Endothelial cell of umbilical vein (primary cell): ENCODE measurements at regions not wholly inside any gene's neighbourhood (a gene's known extent, or its start where the extent isn't known, plus 50 kb on each side); places are given as distances from the start of the nearest gene placed in this dataset.

ENCODE experiments used
- BruUV-seq: library from RNA; stranded (reverse); fragments of 400-500 nt; replicated peaks from 2 replicates; lab custom pipeline; 2021; lab: Mats Ljungman, UMichigan
- CTCF ChIA-PET: fragments of 300-600, 350-600 bp; sonication (Branson Sonifier 250); formaldehyde crosslinking; loops from one replicate; lab custom pipeline; 2021; ENCODE audit warnings: antibody characterized with exemption, inconsistent platforms; lab: Charles Lee
- POLR2A ChIA-PET: fragments of 300-600, 350-600 bp; sonication (Branson Sonifier 250); formaldehyde crosslinking; loops from one replicate; lab custom pipeline; 2021; ENCODE audit warnings: antibody characterized with exemption, inconsistent platforms; lab: Charles Lee
- DNase-seq: peaks from one replicate; pipeline ENCODE4 v3.0.0-alpha.2; 2011; ENCODE audit warnings: low read depth, low spot score
- FAIRE-seq: peaks from 2 replicates; lab custom pipeline; 2011; peaks lifted over from hg19 to GRCh38; lab: Jason Lieb, UNC
- H2AFZ ChIP-seq: 2 replicates; pipeline ENCODE4 v1.6.0; 2012; ENCODE audit warnings: low read depth, low read length, control low read depth, inconsistent platforms
- H3K27ac ChIP-seq: 2 replicates; pipeline ENCODE4 v1.5.1; 2011; ENCODE audit warnings: low read depth, mild to moderate bottlenecking, control low read depth, low read length, moderate library complexity; ENCODE audit not compliant: insufficient read depth
- H3K27me3 ChIP-seq, 2 experiments: 2 replicates each; pipeline versions ENCODE4 v1.6.0 to v1.6.1; 2011; ENCODE audit warnings: low read length in 2 of 2, mixed read lengths in 1 of 2; ENCODE audit not compliant: control insufficient read depth in 2 of 2, insufficient read depth in 2 of 2
- H3K36me3 ChIP-seq, 2 experiments: 2 replicates in 1 of 2; 3 replicates in 1 of 2; pipeline ENCODE4 v1.5.1; 2011; ENCODE audit warnings: low read length in 2 of 2, mild to moderate bottlenecking in 1 of 2, moderate library complexity in 1 of 2; ENCODE audit not compliant: control insufficient read depth in 2 of 2, insufficient read depth in 2 of 2; ENCODE audit errors: extremely low read depth in 1 of 2
- H3K4me1 ChIP-seq: 3 replicates; pipeline ENCODE4 v1.5.1; 2011; ENCODE audit warnings: mild to moderate bottlenecking, low read length; ENCODE audit not compliant: control insufficient read depth, insufficient read depth; ENCODE audit errors: extremely low read depth
- H3K4me2 ChIP-seq: 2 replicates; pipeline ENCODE4 v1.6.1; 2011; ENCODE audit warnings: low read length, control low read depth, mixed read lengths; ENCODE audit not compliant: insufficient read depth
- H3K4me3 ChIP-seq, 3 experiments: fragments of 200-600 bp in 1 of 3; sonication (generic), shearing (Covaris generic) in 1 of 3; replicated peaks in 1 of 3; 2 replicates each; pipeline ENCODE4 v1.5.1; 2011 to 2016; ENCODE audit warnings: control low read depth in 3 of 3, low read length in 3 of 3, mild to moderate bottlenecking in 2 of 3, inconsistent platforms in 1 of 3, low read depth in 1 of 3, moderate library complexity in 1 of 3; ENCODE audit not compliant: insufficient read depth in 1 of 3
- H3K79me2 ChIP-seq: 2 replicates; pipeline ENCODE4 v1.6.0; 2012; ENCODE audit warnings: low read length, inconsistent platforms; ENCODE audit not compliant: control insufficient read depth, insufficient read depth
- H3K9ac ChIP-seq: replicated peaks from 2 replicates; pipeline ENCODE3; 2011; ENCODE audit warnings: low read length, control low read depth; ENCODE audit not compliant: insufficient read depth; ENCODE audit errors: extremely low read depth
- H3K9me1 ChIP-seq: replicated peaks from 3 replicates; pipeline ENCODE4 v1.6.0; 2011; ENCODE audit warnings: mild to moderate bottlenecking, low read length; ENCODE audit not compliant: control insufficient read depth, insufficient read depth; ENCODE audit errors: extremely low read depth
- H3K9me3 ChIP-seq: replicated peaks from 2 replicates; pipeline ENCODE4 v1.5.1; 2012; ENCODE audit warnings: low read length, inconsistent platforms; ENCODE audit not compliant: control insufficient read depth, insufficient read depth
- H4K20me1 ChIP-seq: replicated peaks from 2 replicates; pipeline ENCODE3; 2011; ENCODE audit warnings: mild to moderate bottlenecking, low read length; ENCODE audit not compliant: control insufficient read depth, insufficient read depth; ENCODE audit errors: extremely low read depth
- EZH2 ChIP-seq: IDR thresholded peaks from 2 replicates; pipeline ENCODE4 v1.6.1; 2012; ENCODE audit warnings: borderline replicate concordance, low read depth, mild to moderate bottlenecking, moderate library complexity, low read length, inconsistent platforms; ENCODE audit not compliant: severe bottlenecking
- FOS ChIP-seq: IDR thresholded peaks from 2 replicates; pipeline ENCODE4 v1.6.1; 2011; ENCODE audit warnings: mild to moderate bottlenecking, low read length, moderate library complexity, borderline replicate concordance; ENCODE audit not compliant: insufficient read depth
- GATA2 ChIP-seq: IDR thresholded peaks from 2 replicates; pipeline ENCODE4 v1.7.0; 2011; ENCODE audit warnings: low read depth, mild to moderate bottlenecking, moderate library complexity, mixed read lengths, low read length; ENCODE audit not compliant: insufficient read length, insufficient read depth
- JUN ChIP-seq: IDR thresholded peaks from 2 replicates; pipeline ENCODE4 v1.6.1; 2011; ENCODE audit warnings: borderline replicate concordance, low read depth; ENCODE audit not compliant: insufficient read length, insufficient read depth
- POLR2A ChIP-seq: IDR thresholded peaks from 2 replicates; pipeline ENCODE4 v1.6.1; 2012; ENCODE audit warnings: low read depth, mild to moderate bottlenecking, control low read depth, low read length
- POLR2AphosphoS5 ChIP-seq: IDR thresholded peaks from 2 replicates; pipeline ENCODE4 v1.6.1; 2012; ENCODE audit warnings: low read depth, mild to moderate bottlenecking, control low read depth, low read length, moderate library complexity; ENCODE audit not compliant: insufficient read depth
- dilution Hi-C: fragments of 300-500 bp; cut with MboI; formaldehyde crosslinking; loops from one replicate; pipeline ENCODE4 v1.15.0; 2019; ENCODE audit warnings: low sequenced_read_pairs; ENCODE audit not compliant: extremely low pct_ligation_motif_present
- intact Hi-C: fragments of 100-400 bp; cut with micrococcal nuclease; formaldehyde crosslinking; loops from one replicate; pipeline ENCODE4 v1.10.0; 2022
- TF ChIP-seq, protein P1 (sequence below): IDR thresholded peaks from 2 replicates; pipeline ENCODE4 v1.6.1; 2011; ENCODE audit not compliant: insufficient read depth, insufficient read length
- TF ChIP-seq, protein P2 (sequence below), 2 donors: IDR thresholded peaks; 1 replicate in 1 of 2; 2 replicates in 1 of 2; pipeline ENCODE4 v1.5.1; 2011; ENCODE audit warnings: low read length in 2 of 2, mild to moderate bottlenecking in 2 of 2, moderate library complexity in 2 of 2, control low read depth in 1 of 2, inconsistent platforms in 1 of 2, low read depth in 1 of 2; ENCODE audit not compliant: insufficient read depth in 1 of 2; ENCODE audit errors: extremely low read depth in 1 of 2

DNA sequence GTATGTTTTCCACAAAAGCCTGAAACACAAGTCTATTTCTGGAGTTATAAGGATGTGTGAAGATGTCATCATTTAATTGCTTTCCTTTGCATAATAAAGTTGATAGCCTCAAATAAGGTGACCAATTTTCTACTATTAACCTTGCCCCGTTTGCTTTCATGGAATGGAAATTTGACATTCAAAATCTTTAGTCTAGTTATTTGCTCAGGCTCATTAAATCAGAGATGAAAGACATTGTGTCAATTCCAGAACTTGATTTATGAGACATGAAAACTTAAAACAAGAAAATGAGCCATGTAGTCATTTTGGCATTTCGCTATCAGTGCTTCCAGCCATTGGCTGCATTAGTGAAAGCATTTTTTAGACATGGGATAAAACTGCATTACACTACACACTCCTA is 91.5 kb upstream of the ZSWIM2 start:
- Histone ChIP-seq H2AFZ (no peak overlapping the region), H3K9me1 (no peaks in the 10 kb centered on the region), H3K27me3 (no peaks in the 10 kb centered on the region), H3K4me1 (no peaks in the 10 kb centered on the region), H3K9ac (no peak overlapping the region), H3K4me3 (no peak overlapping the region), H3K36me3 (no peaks in the 10 kb centered on the region), H4K20me1 (no peaks in the 10 kb centered on the region), H3K79me2 (no peaks in the 10 kb centered on the region), H3K27ac (no peak overlapping the region), H3K4me2 (no peak overlapping the region), H3K9me3 (no peaks in the 10 kb centered on the region)
- FAIRE-seq = no peak
- POLR2A ChIA-PET = no interaction called here
- dilution Hi-C loops = no loop called here
- DNase-seq = no peak
- intact Hi-C loops = no loop called here
- no TSS peak for BruUV-seq
- CTCF ChIA-PET = interaction anchor here (0.8 to 1.5 kb wide), 2 partner anchors 13 to 78 kb away, joined by 3 to 4 read pairs; no protein-coding TSS in a partner anchor
- no peak for TF ChIP-seq POLR2AphosphoS5
- TF ChIP-seq, protein P1, sequence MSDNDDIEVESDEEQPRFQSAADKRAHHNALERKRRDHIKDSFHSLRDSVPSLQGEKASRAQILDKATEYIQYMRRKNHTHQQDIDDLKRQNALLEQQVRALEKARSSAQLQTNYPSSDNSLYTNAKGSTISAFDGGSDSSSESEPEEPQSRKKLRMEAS = no peak
- TF ChIP-seq, protein P2, sequence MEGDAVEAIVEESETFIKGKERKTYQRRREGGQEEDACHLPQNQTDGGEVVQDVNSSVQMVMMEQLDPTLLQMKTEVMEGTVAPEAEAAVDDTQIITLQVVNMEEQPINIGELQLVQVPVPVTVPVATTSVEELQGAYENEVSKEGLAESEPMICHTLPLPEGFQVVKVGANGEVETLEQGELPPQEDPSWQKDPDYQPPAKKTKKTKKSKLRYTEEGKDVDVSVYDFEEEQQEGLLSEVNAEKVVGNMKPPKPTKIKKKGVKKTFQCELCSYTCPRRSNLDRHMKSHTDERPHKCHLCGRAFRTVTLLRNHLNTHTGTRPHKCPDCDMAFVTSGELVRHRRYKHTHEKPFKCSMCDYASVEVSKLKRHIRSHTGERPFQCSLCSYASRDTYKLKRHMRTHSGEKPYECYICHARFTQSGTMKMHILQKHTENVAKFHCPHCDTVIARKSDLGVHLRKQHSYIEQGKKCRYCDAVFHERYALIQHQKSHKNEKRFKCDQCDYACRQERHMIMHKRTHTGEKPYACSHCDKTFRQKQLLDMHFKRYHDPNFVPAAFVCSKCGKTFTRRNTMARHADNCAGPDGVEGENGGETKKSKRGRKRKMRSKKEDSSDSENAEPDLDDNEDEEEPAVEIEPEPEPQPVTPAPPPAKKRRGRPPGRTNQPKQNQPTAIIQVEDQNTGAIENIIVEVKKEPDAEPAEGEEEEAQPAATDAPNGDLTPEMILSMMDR (IDR thresholded peaks at IDR 0.05; ENCODE audit: extremely low read depth in 1 of 2, insufficient read depth in 1 of 2, low read depth in 1 of 2, low read length in 2 of 2) = no peak
- no peak for TF ChIP-seq JUN
- no peak for TF ChIP-seq FOS
- no peak for TF ChIP-seq EZH2
- no peak for TF ChIP-seq POLR2A
- no peak for TF ChIP-seq GATA2
